ENCODE measurements at regions not wholly inside any gene's neighbourhood (a gene's known extent, or its start where the extent isn't known, plus 50 kb on each side); places are given as distances from the start of the nearest gene placed in this dataset.

DNA sequence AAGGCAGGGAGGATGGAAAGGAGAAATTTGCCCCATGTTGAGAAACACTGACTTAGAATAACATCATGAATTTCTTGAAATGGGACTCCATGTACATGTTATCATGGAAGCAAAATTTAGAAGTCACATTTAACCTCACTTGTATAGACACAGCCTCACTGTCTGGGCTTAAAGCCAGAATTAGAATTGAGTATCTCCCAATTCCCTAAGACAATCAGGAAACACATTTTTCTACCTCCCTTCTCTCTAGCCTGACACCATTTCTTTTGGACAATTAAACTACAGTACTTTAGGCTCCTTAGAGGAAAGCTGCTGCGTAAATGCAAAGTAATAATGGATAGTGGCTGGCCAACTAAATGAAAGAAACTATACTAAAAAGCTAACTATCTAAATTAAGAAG, 795.5 kb downstream of the C12orf50 start:
- H4K20me1 ChIP-seq (ENCODE audit: insufficient read depth): no peaks in the 10 kb centered on the region
- no peak overlapping the region for H3K27ac ChIP-seq (ENCODE audit: low read length)
- H3K4me2 ChIP-seq (ENCODE audit: low read length): no peak overlapping the region
- no peaks in the 10 kb centered on the region for H3K79me2 ChIP-seq (replicated peaks; ENCODE audit: insufficient read depth, low read length)
- no peaks in the 10 kb centered on the region for H3K27me3 ChIP-seq (ENCODE audit: insufficient read depth, low read depth, low read length)
- H3K36me3 ChIP-seq (ENCODE audit: insufficient read depth, low read length): no peaks in the 10 kb centered on the region
- H3K9ac ChIP-seq (ENCODE audit: low read length): no peak overlapping the region
- H3K9me2 ChIP-seq (ENCODE audit: insufficient read depth, low read length): no peaks in the 10 kb centered on the region
- no peaks in the 10 kb centered on the region for H3F3A ChIP-seq (ENCODE audit: insufficient read depth, low read length, poor library complexity, severe bottlenecking)
- H2AFZ ChIP-seq (ENCODE audit: low read depth, low read length): no peak overlapping the region
- H3K9me3 ChIP-seq (ENCODE audit: low read length): no peaks in the 10 kb centered on the region
- TF ChIP-seq EZH2 (IDR thresholded peaks at IDR 0.05; ENCODE audit: borderline replicate concordance, insufficient read depth, low read length, poor library complexity, severe bottlenecking) (no peak), EP300 (conservative IDR thresholded peaks at IDR 0.05; ENCODE audit: poor library complexity, severe bottlenecking) (no peak), RAD21 (conservative IDR thresholded peaks at IDR 0.05) (no peak), SMC3 (conservative IDR thresholded peaks at IDR 0.05; ENCODE audit: poor library complexity) (no peak), MXI1 (conservative IDR thresholded peaks at IDR 0.05; ENCODE audit: poor library complexity, severe bottlenecking) (no peak), POLR2AphosphoS5 (IDR thresholded peaks at IDR 0.05) (no peak), TAF1 (IDR thresholded peaks at IDR 0.05; ENCODE audit: low read depth) (no peak)
- TF ChIP-seq, protein P1, sequence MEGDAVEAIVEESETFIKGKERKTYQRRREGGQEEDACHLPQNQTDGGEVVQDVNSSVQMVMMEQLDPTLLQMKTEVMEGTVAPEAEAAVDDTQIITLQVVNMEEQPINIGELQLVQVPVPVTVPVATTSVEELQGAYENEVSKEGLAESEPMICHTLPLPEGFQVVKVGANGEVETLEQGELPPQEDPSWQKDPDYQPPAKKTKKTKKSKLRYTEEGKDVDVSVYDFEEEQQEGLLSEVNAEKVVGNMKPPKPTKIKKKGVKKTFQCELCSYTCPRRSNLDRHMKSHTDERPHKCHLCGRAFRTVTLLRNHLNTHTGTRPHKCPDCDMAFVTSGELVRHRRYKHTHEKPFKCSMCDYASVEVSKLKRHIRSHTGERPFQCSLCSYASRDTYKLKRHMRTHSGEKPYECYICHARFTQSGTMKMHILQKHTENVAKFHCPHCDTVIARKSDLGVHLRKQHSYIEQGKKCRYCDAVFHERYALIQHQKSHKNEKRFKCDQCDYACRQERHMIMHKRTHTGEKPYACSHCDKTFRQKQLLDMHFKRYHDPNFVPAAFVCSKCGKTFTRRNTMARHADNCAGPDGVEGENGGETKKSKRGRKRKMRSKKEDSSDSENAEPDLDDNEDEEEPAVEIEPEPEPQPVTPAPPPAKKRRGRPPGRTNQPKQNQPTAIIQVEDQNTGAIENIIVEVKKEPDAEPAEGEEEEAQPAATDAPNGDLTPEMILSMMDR (IDR thresholded peaks at IDR 0.05; ENCODE audit: poor library complexity, severe bottlenecking): no peak
- TF ChIP-seq, protein P2, sequence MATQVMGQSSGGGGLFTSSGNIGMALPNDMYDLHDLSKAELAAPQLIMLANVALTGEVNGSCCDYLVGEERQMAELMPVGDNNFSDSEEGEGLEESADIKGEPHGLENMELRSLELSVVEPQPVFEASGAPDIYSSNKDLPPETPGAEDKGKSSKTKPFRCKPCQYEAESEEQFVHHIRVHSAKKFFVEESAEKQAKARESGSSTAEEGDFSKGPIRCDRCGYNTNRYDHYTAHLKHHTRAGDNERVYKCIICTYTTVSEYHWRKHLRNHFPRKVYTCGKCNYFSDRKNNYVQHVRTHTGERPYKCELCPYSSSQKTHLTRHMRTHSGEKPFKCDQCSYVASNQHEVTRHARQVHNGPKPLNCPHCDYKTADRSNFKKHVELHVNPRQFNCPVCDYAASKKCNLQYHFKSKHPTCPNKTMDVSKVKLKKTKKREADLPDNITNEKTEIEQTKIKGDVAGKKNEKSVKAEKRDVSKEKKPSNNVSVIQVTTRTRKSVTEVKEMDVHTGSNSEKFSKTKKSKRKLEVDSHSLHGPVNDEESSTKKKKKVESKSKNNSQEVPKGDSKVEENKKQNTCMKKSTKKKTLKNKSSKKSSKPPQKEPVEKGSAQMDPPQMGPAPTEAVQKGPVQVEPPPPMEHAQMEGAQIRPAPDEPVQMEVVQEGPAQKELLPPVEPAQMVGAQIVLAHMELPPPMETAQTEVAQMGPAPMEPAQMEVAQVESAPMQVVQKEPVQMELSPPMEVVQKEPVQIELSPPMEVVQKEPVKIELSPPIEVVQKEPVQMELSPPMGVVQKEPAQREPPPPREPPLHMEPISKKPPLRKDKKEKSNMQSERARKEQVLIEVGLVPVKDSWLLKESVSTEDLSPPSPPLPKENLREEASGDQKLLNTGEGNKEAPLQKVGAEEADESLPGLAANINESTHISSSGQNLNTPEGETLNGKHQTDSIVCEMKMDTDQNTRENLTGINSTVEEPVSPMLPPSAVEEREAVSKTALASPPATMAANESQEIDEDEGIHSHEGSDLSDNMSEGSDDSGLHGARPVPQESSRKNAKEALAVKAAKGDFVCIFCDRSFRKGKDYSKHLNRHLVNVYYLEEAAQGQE (IDR thresholded peaks at IDR 0.05; ENCODE audit: borderline replicate concordance): no peak
- H3K4me3 ChIP-seq (ENCODE audit: low read length): no peak overlapping the region

DNA sequence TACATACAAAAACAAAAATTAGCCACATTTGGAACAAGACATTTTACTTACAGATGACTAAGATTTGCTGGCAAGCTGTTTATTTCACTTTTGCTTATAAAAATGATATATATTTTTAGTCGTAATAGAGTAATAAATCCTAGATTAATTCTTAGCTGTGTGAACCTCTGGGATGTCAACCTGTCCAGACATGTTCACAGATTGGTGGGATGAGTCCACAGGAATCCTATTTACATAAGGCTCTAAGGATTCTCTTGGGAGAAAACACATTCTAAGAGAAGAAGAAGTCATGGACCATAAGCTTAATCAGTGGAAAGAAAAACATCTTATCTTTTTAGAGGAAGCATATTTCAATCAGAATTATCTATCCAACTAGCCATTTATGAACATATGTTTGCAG, 797.4 kb downstream of the C12orf50 start:
- Histone ChIP-seq H3F3A (ENCODE audit: insufficient read depth, low read length, poor library complexity, severe bottlenecking) (no peaks in the 10 kb centered on the region), H3K4me3 (ENCODE audit: low read length) (no peak overlapping the region), H3K9me3 (ENCODE audit: low read length) (no peaks in the 10 kb centered on the region), H3K27ac (ENCODE audit: low read length) (no peak overlapping the region), H3K36me3 (ENCODE audit: insufficient read depth, low read length) (no peaks in the 10 kb centered on the region), H2AFZ (ENCODE audit: low read depth, low read length) (no peak overlapping the region), H3K9me2 (ENCODE audit: insufficient read depth, low read length) (no peaks in the 10 kb centered on the region), H3K4me2 (ENCODE audit: low read length) (no peak overlapping the region), H3K27me3 (ENCODE audit: insufficient read depth, low read depth, low read length) (no peaks in the 10 kb centered on the region), H3K79me2 (replicated peaks; ENCODE audit: insufficient read depth, low read length) (no peaks in the 10 kb centered on the region), H3K9ac (ENCODE audit: low read length) (no peak overlapping the region), H4K20me1 (ENCODE audit: insufficient read depth) (no peaks in the 10 kb centered on the region)
- TF ChIP-seq RAD21 (conservative IDR thresholded peaks at IDR 0.05) (no peak), SMC3 (conservative IDR thresholded peaks at IDR 0.05; ENCODE audit: poor library complexity) (no peak), POLR2AphosphoS5 (IDR thresholded peaks at IDR 0.05) (no peak), EP300 (conservative IDR thresholded peaks at IDR 0.05; ENCODE audit: poor library complexity, severe bottlenecking) (no peak)
- TF ChIP-seq, protein P2 (IDR thresholded peaks at IDR 0.05; ENCODE audit: borderline replicate concordance): no peak

Data from neural cell (in vitro differentiated cells).